Fibroblast of upper back skin (primary cell): ENCODE measurements at regions not wholly inside any gene's neighbourhood (a gene's known extent, or its start where the extent isn't known, plus 50 kb on each side); places are given as distances from the start of the nearest gene placed in this dataset.

Source experiments
- DNase-seq: peaks from one replicate; pipeline ENCODE4 v3.0.0-alpha.2; 2013

DNA sequence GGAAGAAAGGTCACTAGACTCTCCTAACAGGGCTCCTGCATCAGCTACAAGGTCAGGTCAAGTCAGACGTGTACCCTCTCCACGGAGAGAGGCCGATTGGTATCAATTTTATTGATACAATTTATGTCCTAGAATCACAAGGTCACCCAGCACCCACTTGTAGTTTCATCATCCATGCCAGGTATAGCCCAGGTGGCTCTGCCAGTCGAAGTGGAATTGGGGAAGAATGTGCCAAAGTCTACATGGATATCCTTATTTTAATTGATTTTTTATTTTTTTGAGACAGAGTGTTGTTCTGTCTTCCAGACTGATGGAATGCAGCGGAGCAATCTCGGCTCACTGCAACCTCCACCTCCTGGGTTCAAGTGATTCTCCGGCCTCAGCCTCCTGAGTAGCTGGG is 334.1 kb downstream of the SHANK2 start:
- DNase-seq = no peak

DNA sequence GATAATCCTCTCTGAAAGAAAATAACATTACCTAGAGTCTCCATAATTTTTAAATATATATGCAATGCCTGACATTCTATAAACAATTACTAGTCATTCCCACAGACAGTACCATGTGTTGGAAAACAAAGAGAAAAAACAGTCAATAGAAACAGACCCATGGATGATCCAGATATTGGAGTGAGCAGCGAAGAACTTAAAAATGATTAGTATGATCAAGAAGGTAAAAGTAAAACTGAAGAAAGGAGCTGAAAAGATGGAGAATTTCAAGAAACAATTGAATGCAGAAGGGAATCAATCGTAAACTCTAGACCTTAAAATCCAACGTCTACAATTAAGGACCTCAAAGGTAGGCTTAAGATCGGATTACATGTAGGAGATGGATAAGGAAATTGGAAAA is 330.6 kb downstream of the SHANK2 start:
- DNase-seq = no peak

DNA sequence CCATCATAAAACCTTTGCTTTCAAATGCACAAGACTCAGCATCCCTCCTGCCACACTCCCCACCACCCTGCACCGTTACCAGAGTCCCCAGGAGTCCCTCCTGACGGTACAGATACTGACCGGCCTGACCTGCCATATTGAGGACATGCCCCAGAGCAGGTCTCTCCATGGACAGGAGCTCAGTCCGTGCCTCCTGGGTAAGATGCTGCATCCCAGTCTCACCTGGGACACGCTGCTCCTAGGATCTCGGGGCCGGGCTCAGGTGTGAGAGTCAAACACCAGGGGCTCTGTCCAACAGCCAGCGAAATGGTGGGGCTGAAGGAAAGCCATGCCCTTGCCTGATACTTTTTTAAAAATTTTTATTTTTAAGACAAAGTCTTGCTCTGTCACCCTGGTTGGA is 328.3 kb downstream of the SHANK2 start:
- no peak for DNase-seq

DNA sequence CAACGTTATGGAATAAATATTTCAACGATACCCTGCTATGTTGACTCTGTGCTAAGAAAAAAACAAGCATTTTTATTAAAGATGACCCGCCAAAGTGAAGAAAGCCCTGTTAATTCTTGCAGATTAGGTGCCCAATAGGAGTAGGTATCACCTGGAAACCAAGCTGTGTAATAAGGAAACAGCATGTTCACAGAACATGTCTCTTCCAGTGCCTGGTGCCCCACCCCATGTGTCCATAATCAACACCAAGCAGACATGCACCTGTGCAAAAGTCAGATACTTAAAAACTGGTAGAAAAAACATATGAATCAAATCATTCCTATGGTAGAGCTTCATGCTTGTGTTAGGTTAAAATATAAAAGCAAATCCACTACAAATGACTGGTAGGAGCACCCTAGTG is 327.1 kb downstream of the SHANK2 start:
- DNase-seq = no peak

DNA sequence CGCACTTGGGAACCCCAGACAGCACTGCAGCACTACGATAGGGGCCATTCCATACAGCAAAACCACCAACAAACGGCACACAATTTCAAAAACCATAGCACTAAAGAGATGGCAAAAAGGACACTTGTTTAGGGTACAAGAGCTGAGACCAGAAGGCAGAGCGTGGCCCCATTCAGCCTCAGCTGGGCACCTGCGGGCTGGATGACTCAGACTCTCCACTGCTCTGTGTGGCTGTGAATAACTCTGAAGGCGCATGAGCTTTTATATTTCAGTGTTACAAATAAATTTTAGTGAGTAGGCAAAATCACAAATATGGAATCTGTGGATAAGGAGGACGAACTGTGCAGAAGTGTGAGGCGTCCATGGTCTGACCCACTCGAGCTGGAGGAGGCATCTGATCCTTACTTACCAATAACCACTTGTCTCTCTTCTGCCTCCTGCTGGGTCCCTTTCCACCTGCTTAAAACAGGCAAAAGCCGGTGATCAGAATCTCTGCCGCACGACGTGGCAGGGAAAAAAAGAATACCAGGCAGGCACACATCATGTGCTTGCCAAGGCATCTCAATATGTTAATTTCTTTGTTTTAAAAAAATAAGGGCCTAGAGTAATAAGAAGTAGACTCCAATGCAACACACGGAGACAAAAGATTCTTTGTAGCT is 325.7 kb downstream of the SHANK2 start:
- no peak for DNase-seq

DNA sequence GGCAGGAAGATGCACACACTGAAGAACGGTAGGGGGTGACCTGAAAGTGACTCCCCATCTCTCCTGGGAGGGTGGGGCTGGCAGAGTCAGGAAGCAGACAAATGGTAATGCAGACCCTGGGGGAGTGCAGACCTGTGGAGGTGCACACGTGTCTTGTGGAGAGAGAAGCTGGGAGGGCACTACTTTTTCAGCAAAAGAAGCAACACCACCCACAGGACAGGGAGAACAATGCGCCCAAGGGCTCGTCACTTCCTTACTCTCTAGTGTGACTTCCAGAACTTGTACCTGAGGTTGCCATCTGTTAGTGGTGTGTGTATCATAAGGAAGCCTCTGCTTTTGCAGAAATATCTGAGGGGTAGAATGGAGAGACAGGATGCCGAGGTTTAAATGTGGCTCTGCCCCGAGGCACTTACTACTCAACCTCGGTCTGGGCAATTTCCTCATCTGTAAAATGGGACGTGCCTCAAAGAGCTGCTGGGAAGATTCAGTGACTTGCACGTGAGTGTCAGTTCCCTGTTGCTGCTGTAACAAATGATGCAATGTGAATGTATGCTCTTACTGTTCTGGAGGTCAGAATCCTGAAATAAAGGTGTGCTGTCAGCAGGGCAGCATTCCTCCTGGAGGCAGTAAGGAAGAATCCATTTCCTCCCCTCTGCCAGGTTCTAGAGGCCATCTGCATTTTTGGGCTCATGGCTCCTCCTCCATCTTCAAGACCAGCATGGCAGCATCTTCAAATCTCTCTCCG is 323.4 kb downstream of the SHANK2 start:
- no peak for DNase-seq

DNA sequence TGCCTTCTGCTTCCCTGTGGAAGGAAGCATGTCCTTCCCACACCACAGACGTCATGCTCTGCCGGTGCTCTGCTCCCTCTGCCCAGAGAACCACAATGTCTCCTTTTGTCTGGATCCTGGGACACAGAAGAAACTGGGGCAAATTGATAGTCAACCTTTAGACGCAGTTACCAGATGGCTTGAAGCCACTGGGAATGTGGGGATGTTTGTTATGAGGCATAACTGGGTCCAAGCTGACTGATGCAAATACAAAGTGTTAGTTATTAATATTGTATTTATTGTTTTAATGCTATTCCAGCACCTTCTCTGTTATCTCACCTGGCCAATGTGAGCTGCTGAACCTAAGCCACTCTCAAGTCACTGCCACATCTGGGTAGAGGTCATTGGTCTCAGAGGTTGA is 322.2 kb downstream of the SHANK2 start:
- DNase-seq = no peak

DNA sequence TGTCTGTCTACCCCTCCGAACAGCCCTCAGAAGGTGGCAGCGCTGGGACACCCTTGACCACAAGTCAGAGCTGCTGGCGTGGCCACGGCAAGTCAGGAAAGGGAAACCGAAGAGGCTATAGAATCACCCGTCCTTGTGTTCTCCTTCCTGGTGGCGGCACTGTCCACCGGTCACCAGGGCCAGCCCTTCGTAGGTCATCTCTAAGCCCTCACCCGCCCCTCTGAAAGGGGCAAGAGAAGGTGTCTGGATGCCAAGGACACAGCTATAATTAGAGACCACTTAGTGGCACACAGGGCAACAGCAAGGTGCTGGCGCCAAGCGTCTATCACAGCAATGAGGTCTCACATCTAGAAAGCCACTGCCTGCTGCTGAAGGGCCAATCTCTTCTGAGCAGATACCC is 320.9 kb downstream of the SHANK2 start:
- DNase-seq = no peak

DNA sequence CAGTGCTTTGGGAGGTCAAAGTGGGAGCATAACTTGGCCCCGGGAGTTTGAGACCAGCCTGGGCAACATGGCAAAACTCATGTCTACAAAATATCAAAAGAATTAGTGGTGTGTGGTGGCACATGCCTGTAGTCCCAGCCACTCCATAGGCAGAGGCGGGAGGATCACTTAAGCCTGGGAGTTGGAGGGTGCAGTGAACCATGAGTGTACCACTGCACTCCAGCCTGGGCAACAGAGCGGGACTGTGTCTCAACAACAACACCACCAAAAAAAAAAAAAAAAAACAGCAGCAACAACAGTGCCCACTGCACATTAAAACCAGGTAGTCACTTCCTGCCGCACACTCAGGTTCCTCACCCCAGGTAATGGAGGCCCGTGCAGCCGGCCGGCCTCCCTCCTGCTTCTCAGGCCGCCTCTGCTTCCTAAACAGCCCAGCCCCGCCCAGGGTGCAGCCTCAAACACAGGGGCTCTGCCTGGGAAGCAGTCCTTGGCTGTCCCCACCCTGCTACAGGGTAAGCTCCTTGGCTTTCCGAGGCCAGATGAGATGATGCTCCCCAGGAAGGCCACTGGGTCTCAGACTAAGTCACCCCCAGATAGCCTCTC is 318.3 kb downstream of the SHANK2 start:
- DNase-seq = no peak

DNA sequence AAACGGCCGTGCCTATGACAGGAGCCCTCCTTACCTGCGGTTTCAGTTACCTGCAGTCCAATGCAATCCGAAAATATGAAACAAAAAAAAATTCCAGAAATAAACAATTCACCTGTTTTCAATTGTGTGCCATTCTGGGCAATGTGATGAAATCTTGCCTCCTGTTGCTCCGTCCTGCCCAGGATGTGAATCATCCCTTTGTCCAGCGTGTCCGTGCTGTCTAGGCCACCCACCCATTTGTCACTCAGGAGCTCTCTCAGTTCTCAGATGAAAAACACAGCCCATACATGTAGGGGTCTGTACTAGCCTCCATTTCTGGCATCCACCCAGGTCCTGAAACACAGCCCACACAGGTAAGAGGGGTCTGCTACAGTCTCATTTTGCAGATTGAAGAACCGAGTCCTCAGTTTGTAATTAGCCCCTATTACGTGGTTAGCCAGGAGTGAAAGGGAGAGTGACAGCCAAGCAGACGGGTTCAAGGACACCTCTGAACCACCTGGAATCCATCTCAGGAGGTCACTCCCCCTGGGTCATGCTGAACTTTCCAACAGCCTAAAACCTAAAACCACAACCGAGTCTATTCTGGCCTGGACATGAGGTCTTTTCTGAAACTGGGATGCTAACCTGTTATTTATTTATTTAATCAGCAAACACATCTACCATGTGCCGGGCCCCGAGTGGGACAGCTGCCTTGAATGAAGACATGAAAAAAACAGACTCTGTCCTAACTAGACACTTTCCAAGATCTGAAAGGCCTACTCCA is 317.2 kb downstream of the SHANK2 start:
- no peak for DNase-seq

DNA sequence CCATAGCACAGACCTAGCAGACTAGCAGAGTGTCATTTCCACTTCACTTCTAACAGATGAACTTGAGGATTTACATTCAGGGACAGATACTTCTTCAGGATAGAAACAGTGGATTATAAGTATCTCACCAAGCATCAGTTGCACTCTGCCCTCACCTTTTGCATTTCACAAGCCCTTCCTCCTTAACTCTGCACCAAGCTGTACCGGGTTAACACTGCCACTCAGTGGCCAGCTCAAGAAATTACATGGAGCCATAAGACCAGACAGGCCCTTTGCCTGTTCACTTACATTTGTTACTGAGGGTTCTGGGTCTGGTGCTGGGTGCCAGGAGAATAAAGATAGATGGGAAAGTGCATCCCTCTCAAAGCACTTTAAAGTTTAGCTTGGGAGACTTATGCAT is 309.8 kb downstream of the SHANK2 start:
- no peak for DNase-seq

DNA sequence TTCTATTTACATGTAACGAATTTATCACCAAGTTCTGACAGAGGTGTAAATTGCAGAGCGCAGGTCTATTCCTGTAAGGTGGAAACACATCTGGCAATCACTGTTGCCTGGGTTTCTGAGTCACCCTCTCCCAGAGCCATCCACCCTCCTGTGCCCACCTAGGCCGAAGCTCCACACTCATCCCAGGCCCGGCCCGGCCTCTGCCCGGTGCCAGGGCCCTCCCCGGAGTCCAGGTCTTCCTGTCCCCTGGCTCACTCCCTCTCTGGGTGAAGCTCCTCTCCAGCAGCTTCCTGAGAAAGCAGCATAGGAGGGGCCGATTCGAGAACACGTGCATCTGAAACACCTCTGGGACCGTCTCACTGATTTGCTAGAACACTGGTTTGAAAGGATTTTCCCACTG is 308.2 kb downstream of the SHANK2 start:
- DNase-seq = no peak

DNA sequence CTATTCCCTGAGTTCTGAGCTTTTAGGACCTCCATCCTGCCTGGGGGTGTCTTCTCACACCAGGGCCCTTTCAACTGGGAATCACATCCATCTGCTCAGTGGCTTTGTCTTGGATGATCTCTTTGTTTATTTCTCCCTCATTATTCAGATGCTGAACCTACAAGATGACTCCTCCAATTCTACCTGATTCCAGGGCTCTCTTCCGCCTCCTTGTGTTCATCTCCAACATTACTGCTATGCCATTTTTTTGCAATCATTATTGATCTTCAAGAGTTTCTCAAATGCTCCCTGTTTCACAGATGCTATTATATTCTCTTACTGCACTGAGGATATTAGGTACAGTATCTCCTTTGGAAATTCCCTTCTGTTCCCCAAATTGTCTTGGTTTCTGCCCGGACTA is 307.7 kb downstream of the SHANK2 start:
- DNase-seq = no peak

DNA sequence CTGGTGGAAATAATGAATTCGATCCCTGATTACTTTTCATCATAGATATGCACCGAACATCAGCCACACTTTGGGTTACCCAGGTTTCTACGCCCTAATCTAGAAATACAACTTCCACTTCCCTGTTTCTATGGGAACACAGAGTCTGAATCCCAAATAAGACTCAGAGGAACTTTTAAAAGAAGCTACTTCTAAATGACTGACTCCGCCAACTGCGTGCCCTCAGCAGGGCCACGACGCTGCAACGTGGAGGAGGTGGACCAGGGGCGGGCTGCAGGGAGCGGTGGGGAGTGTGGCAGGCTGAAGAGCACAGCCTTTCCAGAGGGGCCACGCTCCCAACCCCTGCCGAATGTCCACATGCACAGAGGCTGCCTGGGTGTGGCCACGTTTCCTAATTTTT is 304.0 kb downstream of the SHANK2 start:
- DNase-seq = no peak

DNA sequence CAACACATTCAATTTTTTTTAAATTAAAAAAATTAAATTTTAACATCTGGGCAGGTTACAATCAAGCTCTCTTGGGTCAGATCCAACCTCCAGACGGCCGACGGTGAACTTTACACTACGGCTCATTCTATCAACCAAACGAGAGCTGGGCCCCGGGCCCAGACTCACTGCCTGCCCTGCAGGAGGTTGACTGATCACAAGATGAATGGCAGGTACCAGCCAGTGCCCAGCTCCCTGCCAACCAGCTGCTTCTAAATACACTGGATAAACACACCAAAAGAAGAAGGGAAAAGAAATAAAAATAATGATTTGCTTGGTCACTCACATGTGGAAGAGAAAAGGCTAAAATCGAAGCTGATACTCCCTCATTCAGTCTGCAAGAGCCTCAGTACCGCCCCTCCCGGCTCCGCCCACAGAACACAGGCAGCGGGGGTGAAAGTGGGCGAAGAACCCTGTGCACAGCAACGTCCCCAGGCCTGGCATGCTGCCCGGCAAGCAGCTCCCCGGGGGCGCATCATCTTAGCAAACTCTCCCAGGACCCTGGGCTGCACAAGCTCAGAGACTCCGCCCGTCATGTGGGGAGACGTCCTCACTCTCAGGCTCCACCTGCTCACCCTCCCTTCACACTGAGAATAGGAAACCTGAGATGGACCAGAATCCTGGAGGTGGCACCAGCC is 303.4 kb downstream of the SHANK2 start:
- no peak for DNase-seq

DNA sequence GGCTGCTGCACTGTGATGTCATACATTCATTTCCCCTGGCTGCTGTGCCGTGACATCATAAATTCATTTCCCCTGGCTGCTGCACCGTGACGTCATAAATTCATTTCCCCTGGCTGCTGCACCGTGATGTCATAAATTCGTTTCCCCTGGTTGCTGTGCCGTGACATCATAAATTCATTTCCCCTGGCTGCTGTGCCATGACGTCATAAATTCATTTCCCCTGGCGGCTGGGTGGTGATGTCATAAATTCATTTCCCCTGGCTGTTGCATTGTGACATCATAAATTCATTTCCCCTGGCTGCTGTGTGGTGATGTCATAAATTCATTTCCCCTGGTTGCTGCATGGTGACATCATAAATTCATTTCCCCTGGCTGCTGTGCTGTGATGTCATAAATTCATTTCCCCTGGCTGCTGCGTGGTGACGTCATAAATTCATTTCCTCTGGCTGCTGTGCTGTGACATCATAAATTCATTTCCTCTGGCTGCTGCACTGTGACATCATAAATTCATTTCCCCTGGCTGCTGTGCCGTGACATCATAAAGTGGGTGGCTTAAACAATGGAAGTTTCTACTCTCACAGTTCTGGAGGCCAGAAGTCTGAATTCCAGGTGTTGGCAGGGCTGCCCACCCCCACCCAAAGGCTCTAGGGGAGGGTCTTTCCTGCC is 301.1 kb downstream of the SHANK2 start:
- no peak for DNase-seq

DNA sequence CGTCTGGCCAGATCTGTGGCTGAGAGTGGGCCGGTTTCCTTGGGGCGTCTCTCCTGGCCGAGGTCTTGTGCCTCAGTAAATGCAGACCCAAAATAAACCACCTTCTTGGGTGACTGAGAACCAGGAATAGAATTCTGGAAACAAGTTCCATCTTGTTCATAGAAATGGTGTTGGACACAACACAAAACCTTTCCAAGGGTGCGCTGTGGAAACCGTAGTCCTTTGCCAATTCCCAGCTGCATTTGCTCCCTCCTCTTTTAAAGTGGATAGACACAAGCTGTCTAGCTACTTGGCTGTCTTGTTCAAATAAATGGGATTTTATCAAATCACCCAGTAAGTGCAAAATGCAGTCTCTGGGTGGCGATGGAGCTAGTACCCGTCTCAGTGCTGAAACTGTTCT is 300.2 kb downstream of the SHANK2 start:
- no peak for DNase-seq

DNA sequence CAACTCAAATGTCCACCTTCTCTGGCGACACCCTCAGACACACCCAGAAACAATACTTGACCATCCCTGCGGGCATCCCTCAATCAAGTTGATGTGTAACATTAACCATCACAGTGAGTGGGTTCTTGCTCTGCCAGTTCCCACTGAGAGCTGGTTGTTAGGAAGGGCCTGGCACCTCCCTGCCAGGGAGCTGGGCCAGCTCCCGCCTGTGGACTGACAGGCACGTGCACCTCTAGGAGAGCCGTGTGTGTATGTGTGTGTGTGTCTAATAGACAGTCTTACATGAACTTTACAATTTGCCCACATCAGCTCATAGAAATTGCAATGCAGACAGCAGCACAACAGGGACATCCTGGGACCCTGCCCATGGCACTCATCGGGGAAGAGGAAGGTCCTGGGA is 298.7 kb downstream of the SHANK2 start:
- DNase-seq = no peak

DNA sequence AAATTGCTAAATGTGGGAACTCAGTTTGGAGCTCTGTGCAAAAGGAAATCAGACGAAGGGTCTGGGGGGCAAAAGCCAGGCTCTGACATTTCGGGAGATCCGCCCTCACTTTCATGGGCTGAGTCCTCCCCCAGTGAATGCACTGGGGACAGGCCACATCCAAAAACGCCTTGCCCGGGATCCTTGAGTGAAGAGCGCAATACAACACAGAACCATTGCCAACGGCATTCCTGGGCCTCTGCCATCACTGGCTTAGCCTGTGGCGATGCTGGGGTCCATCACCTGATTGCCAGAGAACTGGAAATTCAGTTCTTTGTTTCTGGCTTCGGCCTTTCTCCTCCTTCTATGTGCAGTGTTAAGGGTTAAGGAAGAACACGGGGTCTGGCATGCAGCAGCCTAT is 297.9 kb downstream of the SHANK2 start:
- DNase-seq = no peak
